Prostate gland (tissue), 2 donors: ENCODE measurements at regions not wholly inside any gene's neighbourhood (a gene's known extent, or its start where the extent isn't known, plus 50 kb on each side); places are given as distances from the start of the nearest gene placed in this dataset.

Experiments
- DNase-seq: peaks from one replicate; pipeline ENCODE4 v3.0.0-alpha.2; 2019; ENCODE audit warnings: low spot score
- H3K27ac ChIP-seq, 2 donors: fragments of 200-600 bp; sonication (generic); 2 replicates each; pipeline ENCODE4 v1.5.1; 2017 to 2019
- H3K27me3 ChIP-seq: fragments of 200-600 bp; sonication (generic); replicated peaks from 2 replicates; pipeline ENCODE4 v1.5.1; 2019; ENCODE audit not compliant: insufficient read depth
- H3K36me3 ChIP-seq, 2 donors: fragments of 200-600 bp; sonication (generic); 1 replicate in 1 of 2; 2 replicates in 1 of 2; pipeline versions ENCODE4 v1.5.1 to v1.8.1; 2017 to 2019
- H3K4me1 ChIP-seq: fragments of 200-600 bp; sonication (generic); replicated peaks from 2 replicates; pipeline ENCODE4 v1.5.1; 2019
- H3K4me3 ChIP-seq, 2 donors: fragments of 200-600 bp; sonication (generic); 2 replicates each; pipeline ENCODE4 v1.5.1; 2017 to 2019
- H3K9me3 ChIP-seq: fragments of 200-600 bp; sonication (generic); 2 replicates; pipeline ENCODE4 v1.5.1; 2017
- POLR2A ChIP-seq: fragments of 450-650 bp; IDR thresholded peaks from one replicate; pipeline ENCODE4 v1.6.1; 2016; ENCODE audit warnings: antibody characterized with exemption, mild to moderate bottlenecking
- POLR2AphosphoS5 ChIP-seq: sonication (generic); formaldehyde crosslinking; IDR thresholded peaks from one replicate; pipeline ENCODE4 v1.6.1; 2017; ENCODE audit warnings: antibody characterized with exemption
- WGBS: methylation state at CpG from one replicate; pipeline ENCODE4 v1.1.5; 2018; 5-methylcytosine and 5-hydroxymethylcytosine counted together
- intact Hi-C: fragments of 100-400 bp; cut with DNase I; formaldehyde crosslinking; loops from one replicate; pipeline ENCODE4 v1.14.2; 2022
- TF ChIP-seq, protein P1 (sequence below), 4 experiments: fragments of 200-600 bp in 2 of 4; fragments of 450-650 bp in 2 of 4; sonication (generic) in 2 of 4; IDR thresholded peaks; 1 replicate in 3 of 4; 2 replicates in 1 of 4; pipeline ENCODE4 v1.5.1; 2016 to 2019; ENCODE audit warnings: antibody characterized with exemption in 4 of 4, mild to moderate bottlenecking in 2 of 4, moderate library complexity in 2 of 4

DNA sequence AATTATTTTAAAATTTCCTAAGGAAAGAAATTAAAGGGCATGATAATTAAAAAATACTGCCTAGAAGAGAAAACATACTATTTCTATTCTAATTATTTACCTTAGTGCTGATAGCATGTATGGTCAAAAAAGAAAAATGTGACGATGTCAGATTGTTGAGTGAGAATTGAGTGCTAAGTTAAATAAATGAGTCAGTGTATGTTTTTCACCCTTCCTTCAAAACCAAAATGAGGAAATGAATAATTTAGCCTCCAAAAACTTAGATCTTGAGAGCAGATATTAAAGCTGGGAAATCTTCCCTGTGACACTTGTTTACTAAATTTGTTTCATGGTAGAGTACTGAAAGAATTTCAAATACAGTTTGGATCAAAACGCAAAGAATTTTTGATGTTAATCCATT lies 58.6 kb upstream of the NYAP2 start:
- no peak overlapping the region for H3K4me3 ChIP-seq
- no peaks in the 10 kb centered on the region for H3K27me3 ChIP-seq
- no peaks in the 10 kb centered on the region for H3K9me3 ChIP-seq
- no peak for TF ChIP-seq POLR2A
- TF ChIP-seq, protein P1, sequence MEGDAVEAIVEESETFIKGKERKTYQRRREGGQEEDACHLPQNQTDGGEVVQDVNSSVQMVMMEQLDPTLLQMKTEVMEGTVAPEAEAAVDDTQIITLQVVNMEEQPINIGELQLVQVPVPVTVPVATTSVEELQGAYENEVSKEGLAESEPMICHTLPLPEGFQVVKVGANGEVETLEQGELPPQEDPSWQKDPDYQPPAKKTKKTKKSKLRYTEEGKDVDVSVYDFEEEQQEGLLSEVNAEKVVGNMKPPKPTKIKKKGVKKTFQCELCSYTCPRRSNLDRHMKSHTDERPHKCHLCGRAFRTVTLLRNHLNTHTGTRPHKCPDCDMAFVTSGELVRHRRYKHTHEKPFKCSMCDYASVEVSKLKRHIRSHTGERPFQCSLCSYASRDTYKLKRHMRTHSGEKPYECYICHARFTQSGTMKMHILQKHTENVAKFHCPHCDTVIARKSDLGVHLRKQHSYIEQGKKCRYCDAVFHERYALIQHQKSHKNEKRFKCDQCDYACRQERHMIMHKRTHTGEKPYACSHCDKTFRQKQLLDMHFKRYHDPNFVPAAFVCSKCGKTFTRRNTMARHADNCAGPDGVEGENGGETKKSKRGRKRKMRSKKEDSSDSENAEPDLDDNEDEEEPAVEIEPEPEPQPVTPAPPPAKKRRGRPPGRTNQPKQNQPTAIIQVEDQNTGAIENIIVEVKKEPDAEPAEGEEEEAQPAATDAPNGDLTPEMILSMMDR (IDR thresholded peaks at IDR 0.05): no peak
- no peak for TF ChIP-seq POLR2AphosphoS5
- H3K36me3 ChIP-seq: no peaks in the 10 kb centered on the region
- 60% methylated on average over 2 of the region's 2 CpGs for WGBS
- intact Hi-C loops: no loop called here
- H3K4me1 ChIP-seq: no peaks in the 10 kb centered on the region
- H3K27ac ChIP-seq: no peak overlapping the region
- DNase-seq: no peak

DNA sequence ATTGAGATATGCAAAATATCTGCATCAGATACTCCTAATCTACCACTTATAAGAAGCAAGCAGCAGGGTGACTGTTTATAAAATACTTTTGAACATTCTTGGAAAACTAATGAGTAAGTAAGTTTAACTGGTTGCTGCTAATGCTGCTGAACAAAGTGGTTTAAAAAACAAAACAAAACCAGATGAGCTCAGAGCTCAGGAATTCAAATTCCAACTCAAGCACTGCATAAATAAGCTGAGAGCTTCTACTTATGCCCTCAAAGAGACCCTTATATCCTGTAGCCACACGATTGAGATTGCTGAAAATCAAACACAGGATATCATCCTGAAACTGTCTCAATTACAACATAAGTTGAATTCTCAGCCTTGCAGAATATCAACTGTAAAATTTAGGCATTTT lies 62.3 kb upstream of the NYAP2 start:
- H3K4me3 ChIP-seq: no peak overlapping the region
- no peak overlapping the region for H3K27ac ChIP-seq
- no peaks in the 10 kb centered on the region for H3K4me1 ChIP-seq
- no peak for DNase-seq
- intact Hi-C loops: no loop called here
- 11% methylated on average over 1 of the region's 1 CpG for WGBS
- H3K9me3 ChIP-seq: no peaks in the 10 kb centered on the region
- TF ChIP-seq POLR2AphosphoS5 (no peak), POLR2A (no peak)
- TF ChIP-seq, protein P1 (IDR thresholded peaks at IDR 0.05): no peak
- no peaks in the 10 kb centered on the region for H3K36me3 ChIP-seq
- H3K27me3 ChIP-seq: no peaks in the 10 kb centered on the region

DNA sequence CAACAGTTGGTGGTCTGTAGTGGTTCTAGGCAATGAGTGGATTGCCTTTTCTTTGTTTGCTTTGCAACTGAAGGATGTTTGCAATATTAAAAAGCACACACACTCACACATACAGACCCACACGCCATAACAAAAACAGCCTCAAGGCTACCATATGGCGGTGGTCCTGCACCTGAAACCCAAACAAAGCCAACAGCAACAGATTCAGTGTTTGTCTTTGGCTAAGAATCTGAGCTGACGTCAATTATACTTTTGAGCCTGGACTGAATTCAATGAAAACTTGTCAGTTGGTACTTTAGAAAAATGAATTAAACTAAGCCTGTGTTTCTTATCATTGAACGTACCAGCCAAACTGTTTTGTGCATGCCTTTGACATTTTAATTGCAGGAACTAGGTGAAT lies 65.0 kb upstream of the NYAP2 start:
- Histone ChIP-seq H3K4me3 (no peak overlapping the region), H3K27ac (no peak overlapping the region), H3K36me3 (no peaks in the 10 kb centered on the region), H3K9me3 (no peaks in the 10 kb centered on the region), H3K27me3 (no peaks in the 10 kb centered on the region), H3K4me1 (no peaks in the 10 kb centered on the region)
- TF ChIP-seq, protein P1 (IDR thresholded peaks at IDR 0.05): no peak
- no peak for DNase-seq
- WGBS: 26% methylated on average over 4 of the region's 4 CpGs
- intact Hi-C loops: no loop called here

DNA sequence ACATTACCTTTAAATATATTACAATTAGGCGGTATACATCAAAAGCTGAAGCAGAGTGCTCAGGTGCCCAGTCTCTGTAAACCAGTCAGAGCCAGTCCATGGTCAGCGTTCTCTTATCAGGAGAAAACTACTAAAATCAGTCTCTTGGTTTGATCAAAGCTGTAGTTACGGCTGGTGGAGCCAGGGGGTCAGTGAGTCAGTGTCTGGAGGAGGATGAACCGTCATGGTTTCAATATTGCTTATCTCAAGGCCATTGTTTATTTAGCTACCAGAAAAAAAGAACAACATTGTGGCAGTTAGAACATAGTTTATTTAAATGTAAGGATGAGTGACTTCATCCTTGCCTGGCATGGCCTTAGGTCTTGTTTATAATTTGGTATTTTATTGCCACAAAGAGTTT lies 71.3 kb upstream of the NYAP2 start:
- H3K27ac ChIP-seq: no peak overlapping the region
- no peak for DNase-seq
- no peak for TF ChIP-seq POLR2AphosphoS5
- no peak for TF ChIP-seq POLR2A
- TF ChIP-seq, protein P1 (IDR thresholded peaks at IDR 0.05): no peak
- H3K4me1 ChIP-seq: no peaks in the 10 kb centered on the region
- H3K4me3 ChIP-seq: no peak overlapping the region
- WGBS: 47% methylated on average over 4 of the region's 4 CpGs
- peaks cover 3% of the 10 kb centered on the region for H3K27me3 ChIP-seq
- no peaks in the 10 kb centered on the region for H3K36me3 ChIP-seq
- intact Hi-C loops: no loop called here
- H3K9me3 ChIP-seq: no peaks in the 10 kb centered on the region

DNA sequence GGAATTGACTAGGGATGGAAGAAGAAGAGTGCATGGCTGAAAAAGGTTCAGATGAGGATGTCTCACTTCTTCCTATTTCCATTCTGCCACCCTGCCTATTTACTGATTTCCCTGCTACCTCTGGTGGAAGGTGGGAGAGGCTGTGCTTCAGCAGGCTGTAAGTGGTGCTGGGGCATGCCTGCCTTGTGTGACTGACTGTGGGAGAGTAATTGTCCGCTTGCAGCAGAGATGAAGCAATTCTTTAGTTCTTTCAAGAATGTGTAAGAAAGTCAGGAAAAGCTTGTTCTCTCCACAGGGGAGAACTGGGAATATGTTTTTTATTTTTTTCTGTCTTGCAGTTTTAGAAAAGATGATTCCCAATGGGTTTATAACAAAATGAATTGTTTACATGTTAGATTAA lies 72.5 kb upstream of the NYAP2 start:
- H3K27ac ChIP-seq: no peak overlapping the region
- no peak for DNase-seq
- TF ChIP-seq POLR2A (no peak), POLR2AphosphoS5 (no peak)
- TF ChIP-seq, protein P1 (IDR thresholded peaks at IDR 0.05): no peak
- intact Hi-C loops: no loop called here
- no peaks in the 10 kb centered on the region for H3K9me3 ChIP-seq
- WGBS: 29% methylated on average over 1 of the region's 1 CpG
- peaks cover 3% of the 10 kb centered on the region for H3K27me3 ChIP-seq
- no peak overlapping the region for H3K4me3 ChIP-seq
- no peaks in the 10 kb centered on the region for H3K36me3 ChIP-seq
- no peaks in the 10 kb centered on the region for H3K4me1 ChIP-seq
